Activated naive CD4-positive, alpha-beta T cell treated with anti-CD3 and anti-CD28 coated beads, Interleukin-2, amount 50 U/mL, for 24 hours (primary cell): ENCODE measurements at regions not wholly inside any gene's neighbourhood (a gene's known extent, or its start where the extent isn't known, plus 50 kb on each side); places are given as distances from the start of the nearest gene placed in this dataset.

Experiments used
- H3K27ac Mint-ChIP-seq: one replicate; pipeline ENCODE4 v1.8.0; 2021; ENCODE audit warnings: mild to moderate bottlenecking, mixed read lengths
- H3K27me3 Mint-ChIP-seq: one replicate; pipeline ENCODE4 v1.8.0; 2021; ENCODE audit warnings: mixed read lengths
- H3K36me3 Mint-ChIP-seq: one replicate; pipeline ENCODE4 v1.8.0; 2021; ENCODE audit warnings: mixed read lengths
- H3K4me1 Mint-ChIP-seq: one replicate; pipeline ENCODE4 v1.8.0; 2021; ENCODE audit warnings: mixed read lengths
- H3K4me3 Mint-ChIP-seq: one replicate; pipeline ENCODE4 v1.8.0; 2021; ENCODE audit warnings: mild to moderate bottlenecking, mixed read lengths
- H3K9me3 Mint-ChIP-seq: one replicate; pipeline ENCODE4 v1.8.0; 2021; ENCODE audit warnings: mixed read lengths

DNA sequence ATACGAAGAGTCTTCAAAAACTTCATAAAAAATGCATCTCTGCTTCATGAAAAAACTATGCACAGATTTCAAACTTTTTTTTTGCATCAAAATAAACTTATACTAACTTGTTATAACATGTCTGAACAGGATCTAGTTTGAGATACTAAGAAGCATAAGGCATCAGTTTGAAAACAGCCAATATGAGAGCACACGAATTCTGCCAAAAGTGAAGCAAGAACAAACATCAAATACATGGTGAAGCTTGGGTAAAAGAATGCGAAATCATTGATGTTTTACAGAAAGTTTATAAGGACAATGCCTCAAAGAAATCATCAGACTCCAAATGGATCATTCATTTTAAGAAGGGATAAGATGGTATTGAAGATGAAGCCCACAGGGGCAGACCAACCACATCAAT is 389.1 kb upstream of the TENM4 start:
- H3K4me1 Mint-ChIP-seq, result no peaks in the 10 kb centered on the region
- H3K4me3 Mint-ChIP-seq, result no peak overlapping the region
- H3K27me3 Mint-ChIP-seq, result no peaks in the 10 kb centered on the region
- H3K36me3 Mint-ChIP-seq, result no peaks in the 10 kb centered on the region
- H3K9me3 Mint-ChIP-seq, result peaks cover 5% of the 10 kb centered on the region
- no peak overlapping the region for H3K27ac Mint-ChIP-seq

DNA sequence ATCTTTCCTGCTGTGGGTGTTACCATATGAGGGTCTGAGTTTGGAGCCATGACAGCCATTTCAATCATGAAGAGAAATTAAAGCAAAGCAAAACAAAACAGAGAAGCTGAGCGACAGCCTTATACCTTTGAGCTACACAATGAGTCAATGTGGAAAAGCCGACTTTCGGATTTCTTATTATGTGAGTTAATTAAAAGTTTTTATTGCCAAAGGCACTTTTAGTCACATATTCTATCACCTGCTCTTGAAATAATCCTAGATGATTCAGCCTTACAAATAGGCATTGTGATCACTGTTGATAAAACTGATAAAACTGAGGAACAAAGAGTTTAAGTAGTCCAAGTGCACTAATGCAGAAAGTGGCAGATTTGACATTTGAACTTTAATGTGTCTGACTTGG is 381.9 kb upstream of the TENM4 start:
- H3K27ac Mint-ChIP-seq, result no peak overlapping the region
- no peak overlapping the region for H3K4me3 Mint-ChIP-seq
- no peaks in the 10 kb centered on the region for H3K27me3 Mint-ChIP-seq
- H3K9me3 Mint-ChIP-seq, result peaks cover 4% of the 10 kb centered on the region
- no peaks in the 10 kb centered on the region for H3K4me1 Mint-ChIP-seq
- H3K36me3 Mint-ChIP-seq, result no peaks in the 10 kb centered on the region

DNA sequence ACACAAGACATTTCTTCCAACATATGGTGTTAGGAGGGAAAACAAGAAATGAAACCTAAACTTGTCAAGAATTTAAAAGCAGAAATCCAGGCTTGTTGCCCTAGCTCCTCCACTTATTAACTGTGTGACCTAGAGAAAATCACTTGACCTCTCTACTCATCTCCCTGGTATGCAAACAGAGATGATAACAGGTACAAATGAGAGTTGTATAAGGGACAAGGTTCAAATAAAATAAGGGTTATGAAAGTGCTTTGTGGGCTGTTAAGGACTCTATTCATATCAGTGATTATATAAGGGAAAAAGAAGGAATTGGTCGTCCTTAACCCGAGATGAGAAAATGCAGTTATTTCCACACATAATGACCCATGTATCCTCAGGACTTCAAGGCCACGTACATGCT is 372.7 kb upstream of the TENM4 start:
- H3K9me3 Mint-ChIP-seq, result peaks cover 20% of the 10 kb centered on the region
- H3K4me1 Mint-ChIP-seq, result no peaks in the 10 kb centered on the region
- H3K27me3 Mint-ChIP-seq, result no peaks in the 10 kb centered on the region
- H3K4me3 Mint-ChIP-seq, result no peak overlapping the region
- H3K36me3 Mint-ChIP-seq, result no peaks in the 10 kb centered on the region
- H3K27ac Mint-ChIP-seq, result no peak overlapping the region

DNA sequence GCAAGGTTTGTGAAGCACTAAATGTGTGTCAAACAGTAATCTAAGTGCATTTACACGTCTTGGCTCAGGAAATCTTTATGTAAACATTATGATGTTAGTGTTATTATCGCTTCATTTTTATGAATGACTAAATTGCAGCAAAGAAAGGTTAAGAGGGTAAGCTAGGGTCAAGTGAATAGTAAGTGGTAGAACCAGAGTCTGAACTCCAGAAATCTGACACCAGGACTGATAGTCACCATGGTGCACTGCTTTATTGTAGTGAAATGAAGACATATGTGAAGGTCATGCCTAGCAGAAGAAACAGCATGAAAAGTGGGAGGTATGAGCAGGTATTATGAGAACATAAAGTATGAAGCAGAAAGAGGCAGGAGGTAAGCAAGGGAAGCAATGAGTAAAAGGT is 368.7 kb upstream of the TENM4 start:
- no peak overlapping the region for H3K27ac Mint-ChIP-seq
- peaks cover 20% of the 10 kb centered on the region for H3K9me3 Mint-ChIP-seq
- H3K4me1 Mint-ChIP-seq, result no peaks in the 10 kb centered on the region
- H3K4me3 Mint-ChIP-seq, result no peak overlapping the region
- no peaks in the 10 kb centered on the region for H3K27me3 Mint-ChIP-seq
- no peaks in the 10 kb centered on the region for H3K36me3 Mint-ChIP-seq

DNA sequence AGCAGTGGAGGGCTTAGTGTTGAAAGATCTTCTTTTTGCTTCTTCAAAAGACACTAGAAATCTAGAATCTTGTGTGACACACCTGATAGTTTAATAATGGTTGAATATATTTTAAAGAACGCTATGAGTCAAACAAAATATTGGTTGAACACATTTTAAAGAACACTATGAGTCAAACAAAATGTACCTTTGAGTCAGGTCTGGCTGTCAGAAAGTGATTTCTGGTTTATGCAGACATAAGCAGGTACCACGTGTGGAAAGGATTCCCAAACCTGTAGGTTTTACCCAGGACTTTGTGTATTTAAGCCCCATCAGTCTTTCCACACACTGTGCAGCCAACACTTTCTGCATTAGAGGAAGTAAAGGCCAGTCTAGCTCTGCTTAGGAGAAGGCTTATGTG is 366.7 kb upstream of the TENM4 start:
- H3K9me3 Mint-ChIP-seq, result peaks cover 8% of the 10 kb centered on the region
- no peak overlapping the region for H3K27ac Mint-ChIP-seq
- H3K4me1 Mint-ChIP-seq, result no peaks in the 10 kb centered on the region
- no peaks in the 10 kb centered on the region for H3K27me3 Mint-ChIP-seq
- H3K4me3 Mint-ChIP-seq, result no peak overlapping the region
- H3K36me3 Mint-ChIP-seq, result no peaks in the 10 kb centered on the region

DNA sequence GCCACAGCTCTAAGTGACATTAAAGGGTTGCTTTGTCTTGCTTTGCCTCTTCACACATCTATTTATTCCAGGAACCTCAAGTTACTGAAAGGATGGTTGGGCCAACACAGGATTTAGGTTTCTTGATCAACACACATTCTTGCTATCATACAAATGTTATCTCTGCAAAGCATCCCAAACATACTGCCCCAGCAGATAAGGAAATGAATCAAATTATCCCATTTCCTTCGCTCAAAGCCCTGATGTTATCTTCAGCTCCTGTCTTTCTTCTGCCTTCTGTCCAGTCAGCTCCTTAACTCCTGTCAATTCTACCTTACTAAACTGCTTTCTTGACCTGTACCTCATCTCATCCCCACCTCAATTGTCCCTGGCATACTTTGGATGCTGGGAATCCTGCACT is 355.9 kb upstream of the TENM4 start:
- H3K9me3 Mint-ChIP-seq, result peaks cover 10% of the 10 kb centered on the region
- no peaks in the 10 kb centered on the region for H3K36me3 Mint-ChIP-seq
- no peak overlapping the region for H3K4me3 Mint-ChIP-seq
- no peaks in the 10 kb centered on the region for H3K4me1 Mint-ChIP-seq
- H3K27me3 Mint-ChIP-seq, result no peaks in the 10 kb centered on the region
- no peak overlapping the region for H3K27ac Mint-ChIP-seq

DNA sequence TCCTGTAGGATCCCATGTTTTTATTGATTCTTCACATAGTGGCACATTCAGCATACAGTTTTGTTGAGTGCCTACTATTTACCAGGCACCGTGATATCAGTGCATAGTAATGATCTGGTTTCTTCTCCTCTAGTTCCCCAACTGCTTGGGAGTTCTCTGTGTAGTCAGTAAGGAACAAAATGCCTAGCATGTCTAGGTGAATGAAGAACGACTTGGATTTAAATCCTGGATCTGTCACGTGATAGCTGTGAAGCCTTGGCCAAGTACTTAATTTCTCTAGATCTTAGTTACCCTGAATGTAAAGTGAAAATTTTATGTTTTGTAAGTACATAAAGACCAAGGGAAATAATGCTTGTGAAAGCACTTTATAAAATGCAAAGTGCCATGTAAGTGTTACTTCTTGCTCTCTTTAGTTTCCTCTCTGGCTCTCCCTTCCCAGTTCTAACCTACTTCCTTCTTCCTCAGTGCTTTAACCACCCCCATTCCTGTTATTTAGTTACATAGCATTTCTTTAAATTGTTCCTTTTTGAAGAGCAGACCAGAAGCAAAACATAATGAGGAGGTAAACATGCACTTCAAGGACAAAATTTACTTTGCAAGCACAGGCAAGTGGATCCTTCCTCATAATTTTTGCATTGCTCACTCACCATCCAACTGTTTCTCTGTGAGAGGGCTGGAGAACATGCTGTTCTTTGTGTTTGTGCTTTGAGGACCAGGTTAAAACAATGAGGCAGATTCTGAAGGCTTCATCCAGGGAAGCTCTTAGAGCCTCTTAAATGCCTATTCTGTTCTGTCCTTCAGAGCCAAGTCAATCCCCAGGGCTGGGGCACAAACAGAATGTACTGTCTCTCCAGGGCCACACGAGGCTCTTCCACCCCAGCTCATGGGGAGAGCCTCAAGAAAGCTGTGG is 353.9 kb upstream of the TENM4 start:
- Mint-ChIP-seq H3K36me3 (no peaks in the 10 kb centered on the region), H3K27me3 (no peaks in the 10 kb centered on the region), H3K9me3 (peaks cover 10% of the 10 kb centered on the region), H3K27ac (no peak overlapping the region), H3K4me1 (no peaks in the 10 kb centered on the region), H3K4me3 (no peak overlapping the region)

DNA sequence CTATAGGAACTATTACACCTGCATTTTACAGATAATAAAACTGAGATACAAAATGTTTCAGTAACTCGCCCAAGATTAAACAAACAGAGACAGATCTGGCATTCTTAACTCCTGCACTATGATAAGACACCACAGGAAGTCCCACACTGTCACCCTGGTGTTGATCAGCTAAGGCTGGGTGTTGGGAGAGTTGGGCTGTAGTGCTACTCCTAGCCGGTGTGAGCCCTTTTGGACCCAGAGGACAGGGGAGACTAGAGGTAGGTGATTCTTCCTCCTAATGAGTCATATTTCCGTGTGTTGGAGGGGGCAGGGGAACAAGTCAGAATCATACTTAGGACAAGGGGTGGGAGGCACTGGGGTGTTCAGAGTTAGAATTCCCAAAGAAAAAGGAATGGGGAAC is 353.2 kb upstream of the TENM4 start:
- no peaks in the 10 kb centered on the region for H3K4me1 Mint-ChIP-seq
- H3K4me3 Mint-ChIP-seq, result no peak overlapping the region
- H3K9me3 Mint-ChIP-seq, result peaks cover 10% of the 10 kb centered on the region
- no peaks in the 10 kb centered on the region for H3K27me3 Mint-ChIP-seq
- H3K27ac Mint-ChIP-seq, result no peak overlapping the region
- H3K36me3 Mint-ChIP-seq, result no peaks in the 10 kb centered on the region

DNA sequence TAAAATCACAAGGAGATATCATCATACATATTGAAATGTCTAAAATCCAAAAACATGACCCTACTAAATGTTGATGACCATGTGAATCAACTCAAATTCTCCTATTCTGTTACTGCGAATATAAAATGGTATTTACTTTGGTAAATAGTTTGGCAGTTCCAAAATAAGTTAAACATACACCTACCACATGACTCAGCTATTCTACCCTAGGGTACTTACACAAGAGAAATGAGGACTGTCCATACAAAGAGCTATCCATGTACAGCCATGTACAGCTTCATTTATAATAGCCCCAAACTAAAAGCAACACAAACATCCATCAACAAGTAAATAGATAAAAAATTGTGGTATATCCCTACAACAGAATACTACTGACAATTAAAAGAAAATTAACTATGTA is 346.1 kb upstream of the TENM4 start:
- Mint-ChIP-seq H3K27ac (no peak overlapping the region), H3K4me1 (no peaks in the 10 kb centered on the region), H3K9me3 (peaks cover 6% of the 10 kb centered on the region), H3K27me3 (no peaks in the 10 kb centered on the region), H3K4me3 (no peak overlapping the region), H3K36me3 (no peaks in the 10 kb centered on the region)

DNA sequence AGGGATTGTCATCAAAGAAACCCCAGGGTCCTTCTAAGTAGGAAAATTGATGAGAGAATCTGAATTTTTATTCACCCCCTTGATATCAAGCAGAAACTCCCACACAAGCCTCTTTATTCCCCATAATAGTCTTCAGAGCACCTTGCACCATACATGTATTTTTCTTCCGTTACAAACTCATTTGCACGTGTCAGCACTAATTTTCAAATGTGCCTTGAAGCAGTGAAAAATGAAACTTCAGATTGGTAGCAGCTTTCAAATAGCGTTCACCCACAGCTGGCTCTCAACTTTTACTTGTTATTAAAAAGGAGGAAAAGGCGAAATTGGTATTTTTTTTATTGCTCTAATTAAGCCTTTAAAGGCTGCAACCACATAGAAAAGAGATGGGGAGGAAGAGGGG is 343.0 kb upstream of the TENM4 start:
- no peaks in the 10 kb centered on the region for H3K27me3 Mint-ChIP-seq
- no peaks in the 10 kb centered on the region for H3K36me3 Mint-ChIP-seq
- no peak overlapping the region for H3K4me3 Mint-ChIP-seq
- no peak overlapping the region for H3K27ac Mint-ChIP-seq
- H3K4me1 Mint-ChIP-seq, result no peaks in the 10 kb centered on the region
- peaks cover 10% of the 10 kb centered on the region for H3K9me3 Mint-ChIP-seq

DNA sequence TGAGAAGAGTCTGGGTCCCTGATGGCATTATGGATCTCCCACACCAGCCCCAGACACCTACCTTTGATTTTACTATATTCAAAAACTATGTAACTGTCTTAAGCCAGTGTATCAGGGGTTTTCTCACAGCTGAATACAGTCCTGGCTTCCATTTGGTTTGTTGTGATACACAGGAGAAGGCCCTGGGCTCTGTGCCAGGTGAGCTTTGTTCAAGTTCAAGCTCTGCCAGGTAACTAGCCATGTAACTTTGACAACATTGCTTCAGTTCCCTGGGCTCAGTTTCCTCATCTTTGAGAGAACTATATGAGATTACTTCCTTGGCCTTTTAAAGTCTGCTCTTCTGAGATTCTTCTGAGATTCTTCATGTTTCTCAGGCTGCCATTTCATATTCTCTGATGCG is 327.5 kb upstream of the TENM4 start:
- Mint-ChIP-seq H3K9me3 (peaks cover 9% of the 10 kb centered on the region), H3K4me1 (no peaks in the 10 kb centered on the region), H3K4me3 (no peak overlapping the region), H3K36me3 (no peaks in the 10 kb centered on the region), H3K27ac (no peak overlapping the region), H3K27me3 (no peaks in the 10 kb centered on the region)

DNA sequence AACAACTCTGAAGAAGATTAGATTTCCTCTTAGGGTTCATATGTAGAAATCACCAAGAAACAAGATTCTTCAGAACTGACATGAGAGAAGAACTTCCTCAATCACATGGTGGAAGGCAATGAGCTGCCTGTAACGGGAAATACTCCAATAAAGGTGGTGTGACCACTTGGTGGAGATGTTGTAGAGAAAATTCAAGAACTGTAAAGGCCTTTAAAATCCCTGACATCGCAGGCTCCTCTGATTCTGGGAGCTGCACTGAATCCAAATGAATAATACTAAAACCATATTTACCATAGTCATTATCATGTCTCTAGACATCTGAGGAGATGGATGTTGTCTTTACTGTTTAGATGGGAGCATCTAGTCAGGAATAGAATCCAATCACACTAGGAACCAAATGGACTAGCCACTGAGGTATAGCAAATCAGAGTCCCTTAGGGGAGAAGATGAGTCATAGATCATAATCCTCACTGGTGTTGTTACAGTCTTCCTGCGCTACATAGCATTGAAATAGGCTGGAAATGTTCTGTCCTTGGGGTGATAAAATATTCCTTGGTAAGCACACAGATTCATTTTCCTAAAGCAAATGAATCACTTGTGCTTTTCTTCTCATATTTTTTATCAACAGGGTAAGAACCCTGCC is 321.6 kb upstream of the TENM4 start:
- H3K27ac Mint-ChIP-seq, result no peak overlapping the region
- peaks cover 9% of the 10 kb centered on the region for H3K9me3 Mint-ChIP-seq
- no peaks in the 10 kb centered on the region for H3K36me3 Mint-ChIP-seq
- no peaks in the 10 kb centered on the region for H3K4me1 Mint-ChIP-seq
- no peaks in the 10 kb centered on the region for H3K27me3 Mint-ChIP-seq
- no peak overlapping the region for H3K4me3 Mint-ChIP-seq

DNA sequence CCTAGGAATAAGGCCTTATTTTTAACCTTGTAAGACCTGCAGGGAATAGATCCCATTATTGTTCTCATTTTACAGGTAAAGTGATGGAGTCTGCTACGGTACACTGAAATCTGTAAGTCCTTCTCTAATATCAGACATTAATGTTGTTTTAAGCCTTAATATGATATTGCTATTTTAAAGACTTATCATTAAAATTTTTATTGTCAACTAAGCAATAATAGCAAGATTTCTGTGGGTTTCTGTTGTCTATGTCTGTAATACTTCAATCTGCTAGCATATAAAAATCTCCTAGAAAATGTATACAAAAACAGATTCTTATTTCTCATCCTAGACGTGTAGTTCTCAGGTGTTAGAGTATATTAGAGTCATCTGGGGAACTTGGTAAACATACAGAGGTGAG is 317.5 kb upstream of the TENM4 start:
- H3K36me3 Mint-ChIP-seq, result no peaks in the 10 kb centered on the region
- H3K4me3 Mint-ChIP-seq, result no peak overlapping the region
- peaks cover 4% of the 10 kb centered on the region for H3K9me3 Mint-ChIP-seq
- H3K27me3 Mint-ChIP-seq, result no peaks in the 10 kb centered on the region
- no peaks in the 10 kb centered on the region for H3K4me1 Mint-ChIP-seq
- H3K27ac Mint-ChIP-seq, result no peak overlapping the region

DNA sequence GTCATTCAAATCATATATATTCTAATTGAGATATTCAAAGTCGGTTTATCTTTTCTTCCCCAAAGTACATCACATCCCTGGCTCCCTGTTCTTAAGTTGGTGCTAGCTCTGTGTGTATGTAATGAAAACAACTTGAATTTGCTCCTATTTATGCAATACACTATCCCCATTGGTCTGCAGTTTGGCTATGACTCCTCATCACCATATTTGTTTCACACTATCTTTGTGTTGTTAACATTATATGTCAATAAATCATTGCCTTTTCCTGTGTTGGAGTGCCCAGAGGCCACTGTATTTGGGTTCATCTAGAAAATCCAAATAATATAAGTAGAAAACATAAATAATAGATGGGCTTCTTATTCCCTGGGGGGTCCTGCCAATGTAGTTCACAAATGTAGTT is 306.6 kb upstream of the TENM4 start:
- H3K4me3 Mint-ChIP-seq, result no peak overlapping the region
- H3K27ac Mint-ChIP-seq, result no peak overlapping the region
- no peaks in the 10 kb centered on the region for H3K36me3 Mint-ChIP-seq
- H3K9me3 Mint-ChIP-seq, result no peaks in the 10 kb centered on the region
- H3K27me3 Mint-ChIP-seq, result peaks cover 2% of the 10 kb centered on the region
- H3K4me1 Mint-ChIP-seq, result no peaks in the 10 kb centered on the region

DNA sequence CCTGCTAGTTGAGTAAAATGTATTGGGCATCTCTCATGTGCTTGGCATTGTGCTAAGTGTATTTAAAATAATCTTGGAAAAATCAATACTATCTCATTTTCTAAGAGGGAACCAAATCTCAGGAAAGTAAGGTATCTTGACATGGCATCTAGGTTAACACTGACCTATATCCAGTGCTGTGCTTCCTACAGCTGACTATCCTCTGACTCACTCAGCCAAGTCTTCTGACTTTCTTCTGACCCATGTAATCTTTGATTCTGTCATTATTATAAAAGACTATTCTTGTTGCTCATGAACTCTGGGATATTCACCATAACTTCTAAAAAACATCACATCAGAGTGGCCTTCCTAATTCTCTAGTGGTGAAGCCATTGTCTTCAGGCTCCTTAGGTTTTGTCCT is 304.1 kb upstream of the TENM4 start:
- no peaks in the 10 kb centered on the region for H3K9me3 Mint-ChIP-seq
- no peak overlapping the region for H3K27ac Mint-ChIP-seq
- H3K4me1 Mint-ChIP-seq, result no peaks in the 10 kb centered on the region
- no peaks in the 10 kb centered on the region for H3K36me3 Mint-ChIP-seq
- peaks cover 2% of the 10 kb centered on the region for H3K27me3 Mint-ChIP-seq
- H3K4me3 Mint-ChIP-seq, result no peak overlapping the region

DNA sequence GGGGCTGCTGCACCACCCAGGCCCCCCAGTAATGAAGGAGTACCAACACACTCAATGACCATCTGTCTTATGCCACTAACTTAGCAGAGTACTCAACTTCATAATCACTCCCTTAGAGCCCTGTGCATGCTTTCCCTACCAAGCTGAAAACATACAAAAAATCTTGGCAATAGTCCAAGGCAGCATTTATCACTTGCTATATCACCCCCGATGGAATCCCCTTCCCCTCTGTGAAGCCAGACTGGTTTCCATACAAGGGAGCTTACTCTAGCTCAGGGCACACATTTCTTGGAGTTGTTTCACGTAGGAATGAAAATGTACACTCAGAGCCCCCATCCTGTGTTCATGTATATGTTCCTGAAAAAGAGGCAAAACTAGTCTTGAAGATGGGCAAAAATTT is 301.3 kb upstream of the TENM4 start:
- no peak overlapping the region for H3K4me3 Mint-ChIP-seq
- H3K27me3 Mint-ChIP-seq, result peaks cover 2% of the 10 kb centered on the region
- H3K4me1 Mint-ChIP-seq, result no peaks in the 10 kb centered on the region
- H3K36me3 Mint-ChIP-seq, result no peaks in the 10 kb centered on the region
- no peaks in the 10 kb centered on the region for H3K9me3 Mint-ChIP-seq
- no peak overlapping the region for H3K27ac Mint-ChIP-seq
